ENCODE measurements at regions not wholly inside any gene's neighbourhood (a gene's known extent, or its start where the extent isn't known, plus 50 kb on each side); places are given as distances from the start of the nearest gene placed in this dataset.

DNA sequence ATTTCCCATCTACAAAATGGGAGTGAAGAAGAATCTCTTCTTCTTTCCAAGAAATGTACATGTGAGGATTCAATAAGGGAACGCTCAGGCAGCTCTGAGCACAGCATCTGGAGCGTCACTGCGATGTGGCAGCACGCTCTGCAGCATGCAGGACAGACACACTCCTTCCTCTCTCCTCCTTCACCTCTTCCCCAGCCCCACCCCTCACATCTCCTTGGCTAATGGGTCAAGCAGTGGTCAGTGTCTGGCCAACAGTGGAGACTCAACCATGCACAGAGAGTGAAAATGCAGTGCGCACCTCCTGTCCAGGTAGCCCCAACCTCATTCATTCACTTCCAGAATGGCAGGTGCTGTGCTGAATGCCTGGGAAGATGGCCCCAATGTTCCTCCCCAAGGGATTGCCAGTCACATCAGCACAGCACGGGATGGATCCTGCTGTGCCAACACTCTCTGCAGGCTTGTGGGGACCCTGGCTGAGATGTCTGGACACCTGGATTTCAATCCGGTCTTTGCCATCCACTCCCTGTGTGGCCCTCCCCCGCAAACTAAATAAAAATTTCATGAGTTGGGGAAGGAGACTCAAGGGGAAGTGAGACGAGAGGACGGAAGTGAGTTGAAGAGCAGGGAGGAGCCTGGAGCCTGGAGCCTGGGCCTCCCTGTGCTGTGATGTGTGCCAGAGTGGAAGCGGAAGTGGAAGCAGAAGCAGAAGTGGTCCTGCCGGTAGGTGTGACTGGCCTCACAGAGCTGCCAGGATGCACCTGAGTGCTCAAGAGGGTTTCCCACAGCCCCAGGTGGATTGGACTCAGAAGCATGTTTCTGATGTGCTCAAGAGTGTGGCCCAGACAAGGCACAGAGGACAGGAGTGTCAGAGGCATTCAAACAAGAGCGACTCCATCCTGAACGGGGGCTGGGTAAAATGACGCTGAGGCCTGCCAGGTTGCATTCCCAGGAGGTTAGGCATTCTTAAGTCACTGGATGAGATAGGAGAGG, 163.9 kb downstream of the SMAD6 start (continued):
- TF ChIP-seq MAFK (IDR thresholded peaks at IDR 0.05; ENCODE audit: low read depth, low read length), result no peak
- TF ChIP-seq BHLHE40 (IDR thresholded peaks at IDR 0.05; ENCODE audit: low read depth, low read length), result no peak

DNA sequence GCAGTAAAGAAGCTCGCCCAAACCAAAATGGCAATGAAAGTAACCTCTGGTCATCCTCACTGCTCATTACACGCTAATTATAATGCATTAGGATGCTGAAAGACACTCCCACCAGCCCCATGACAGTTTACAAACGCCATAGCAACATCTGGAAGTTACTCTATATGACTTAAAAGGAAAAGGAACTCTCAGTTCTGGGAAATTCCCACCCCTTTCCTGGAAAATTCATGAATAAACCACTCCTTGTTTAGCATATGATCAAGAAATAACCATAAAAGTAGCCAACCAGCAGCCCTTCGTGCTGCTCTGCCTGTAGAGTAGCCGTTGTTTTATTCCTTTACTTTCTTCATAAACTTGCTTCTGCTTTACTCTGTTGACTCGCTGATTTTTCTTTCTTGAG, 164.6 kb downstream of the SMAD6 start:
- no peak overlapping the region for H3K27ac ChIP-seq (ENCODE audit: insufficient read depth, low read length)
- in situ Hi-C loops (cut with MboI; ENCODE audit: low sequenced_read_pairs), result loop anchor here (5.0 to 25.0 kb wide), 2 partner anchors 254 to 504 kb away; partner anchors contain the start of gene TIPIN
- no TSS peak for BruUV-seq (replicated peaks)
- no peak for DNase-seq
- no peak overlapping the region for H3K23ac ChIP-seq (ENCODE audit: low read depth, low read length)
- H3K4me3 ChIP-seq (ENCODE audit: insufficient read depth, low read depth, low read length), result no peak overlapping the region
- H2BK20ac ChIP-seq (ENCODE audit: low read depth, low read length), result no peak overlapping the region
- H2BK120ac ChIP-seq (ENCODE audit: low read depth, low read length), result no peak overlapping the region
- 96% methylated on average over 4 of the region's 6 CpGs; no CpG with 5 or more reads in 1 of the 2 experiments for WGBS, 2 experiments (ENCODE audit: extremely low coverage in 2 of 2, insufficient read length in 1 of 2)
- H4K20me1 ChIP-seq (ENCODE audit: insufficient read depth, low read length), result peaks cover 9% of the 10 kb centered on the region; the same call in 1 of the 2 replicates
- H3K9ac ChIP-seq (ENCODE audit: low read depth, low read length), result no peak overlapping the region
- no peaks in the 10 kb centered on the region for H3K9me3 ChIP-seq (ENCODE audit: control insufficient read depth, insufficient read depth, low read length)
- no peak overlapping the region for H4K8ac ChIP-seq (ENCODE audit: low read depth in 2 of 2, low read length in 2 of 2)
- no peak overlapping the region for H3K4ac ChIP-seq (ENCODE audit: low read depth, low read length)
- H2AFZ ChIP-seq (replicated peaks; ENCODE audit: low read length, poor library complexity), result no peak overlapping the region
- H3K56ac ChIP-seq (ENCODE audit: extremely low read depth, insufficient read depth, low read length), result no peak overlapping the region
- peaks cover 4% of the 10 kb centered on the region; the same call in 1 of the 2 replicates for H3K36me3 ChIP-seq (ENCODE audit: control insufficient read depth, insufficient read depth, low read length)
- H4K5ac ChIP-seq (ENCODE audit: low read depth, low read length), result no peak overlapping the region
- no peak overlapping the region for H2BK5ac ChIP-seq (ENCODE audit: low read depth, low read length, poor library complexity, severe bottlenecking)
- H2AK5ac ChIP-seq (ENCODE audit: low read depth, low read length), result no peak overlapping the region
- ChIA-PET POLR2A (ENCODE audit: unreplicated experiment) (no interaction called here), CTCF (no interaction called here)
- dilution Hi-C loops (cut with HindIII; ENCODE audit: low sequenced_read_pairs, unreplicated experiment), result no loop called here
- no peak for TF ChIP-seq MAZ (IDR thresholded peaks at IDR 0.05; ENCODE audit: borderline replicate concordance, low read depth, low read length)
- no peak for TF ChIP-seq RCOR1 (IDR thresholded peaks at IDR 0.05; ENCODE audit: insufficient replicate concordance, low read length)
- TF ChIP-seq, protein P1, sequence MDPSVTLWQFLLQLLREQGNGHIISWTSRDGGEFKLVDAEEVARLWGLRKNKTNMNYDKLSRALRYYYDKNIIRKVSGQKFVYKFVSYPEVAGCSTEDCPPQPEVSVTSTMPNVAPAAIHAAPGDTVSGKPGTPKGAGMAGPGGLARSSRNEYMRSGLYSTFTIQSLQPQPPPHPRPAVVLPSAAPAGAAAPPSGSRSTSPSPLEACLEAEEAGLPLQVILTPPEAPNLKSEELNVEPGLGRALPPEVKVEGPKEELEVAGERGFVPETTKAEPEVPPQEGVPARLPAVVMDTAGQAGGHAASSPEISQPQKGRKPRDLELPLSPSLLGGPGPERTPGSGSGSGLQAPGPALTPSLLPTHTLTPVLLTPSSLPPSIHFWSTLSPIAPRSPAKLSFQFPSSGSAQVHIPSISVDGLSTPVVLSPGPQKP (IDR thresholded peaks at IDR 0.05; ENCODE audit: borderline replicate concordance, low read depth, low read length), result no peak
- no peak for ATAC-seq (ENCODE audit: low read depth)
- peaks cover 3% of the 10 kb centered on the region; the same call in 1 of the 2 replicates for H3K27me3 ChIP-seq (ENCODE audit: control insufficient read depth, insufficient read depth, low read length)
- intact Hi-C loops (cut with micrococcal nuclease), result no loop called here
- no peak overlapping the region for H3K18ac ChIP-seq (ENCODE audit: low read depth, low read length)
- peaks cover 0 to 23% of the 10 kb centered on the region in 2 experiments; a peak in 3 of 4 replicates for H3K79me1 ChIP-seq (ENCODE audit: low read depth in 1 of 2, low read length in 2 of 2)
- no peak overlapping the region for H2AK9ac ChIP-seq (replicated peaks; ENCODE audit: low read depth, low read length, poor library complexity)
- 0 out of 2 replicates have a peak, but pooled peaks cover 3% of the 10 kb centered on the region for H3K4me1 ChIP-seq (ENCODE audit: control insufficient read depth, insufficient read depth, low read length)
- H4K91ac ChIP-seq (ENCODE audit: insufficient read depth, low read depth, low read length), result no peak overlapping the region
- H2BK15ac ChIP-seq (ENCODE audit: low read depth, low read length), result no peak overlapping the region
- H3K14ac ChIP-seq (replicated peaks; ENCODE audit: low read depth, low read length), result no peak overlapping the region
- no peak overlapping the region for H3K4me2 ChIP-seq (ENCODE audit: low read depth, low read length)
- peaks cover 5% of the 10 kb centered on the region; the same call in 1 of the 2 replicates for H3K9me1 ChIP-seq (ENCODE audit: insufficient read depth, low read length)
